Right forelimb (tissue), 1 donor: ENCODE measurements at regions not wholly inside any gene's neighbourhood (a gene's known extent, or its start where the extent isn't known, plus 50 kb on each side); places are given as distances from the start of the nearest gene placed in this dataset.
A peak's percentile ranks its signal among the peaks of the same experiment; 100 is the strongest.

Source experiments
- DNase-seq: peaks from one replicate; pipeline ENCODE4 v3.0.0-alpha.2; 2018

- DNase-seq: no peak
Measured at GRCh38 chr11:70712471-70712870, 314.1 kb downstream of the CTTN start.

GRCh38 chr11:70713086-70713835, 314.9 kb downstream of the CTTN start:
- DNase-seq: no peak

GRCh38 chr11:70713988-70714665, 315.8 kb downstream of the CTTN start:
- no peak for DNase-seq

GRCh38 chr11:70715166-70715951, 317.0 kb downstream of the CTTN start:
- no peak for DNase-seq

GRCh38 chr11:70716216-70716615, 317.9 kb downstream of the CTTN start:
- no peak for DNase-seq

GRCh38 chr11:70716986-70717775, 318.9 kb downstream of the CTTN start:
- DNase-seq: no peak

GRCh38 chr11:70717936-70718595, 319.7 kb downstream of the CTTN start:
- no peak for DNase-seq

GRCh38 chr11:70719516-70719915, 321.2 kb downstream of the CTTN start:
- no peak for DNase-seq

GRCh38 chr11:70720281-70720680, 322.0 kb downstream of the CTTN start:
- DNase-seq: no peak

GRCh38 chr11:70721006-70721405, 322.7 kb downstream of the CTTN start:
- no peak for DNase-seq

- no peak for DNase-seq
Measured at GRCh38 chr11:70725278-70725677, 326.9 kb downstream of the CTTN start.

- no peak for DNase-seq
Measured at GRCh38 chr11:70725739-70726138, 327.4 kb downstream of the CTTN start.

GRCh38 chr11:70727021-70727420, 328.7 kb downstream of the CTTN start:
- no peak for DNase-seq

- DNase-seq: no peak
Measured at GRCh38 chr11:70727899-70728620, 329.7 kb downstream of the CTTN start.

GRCh38 chr11:70729949-70730348, 331.6 kb downstream of the CTTN start:
- no peak for DNase-seq

- DNase-seq: peak; percentile 7
Measured at GRCh38 chr11:70730411-70730810, 332.1 kb downstream of the CTTN start.

GRCh38 chr11:70731271-70732022, 333.1 kb downstream of the CTTN start:
- peak; percentile 27 for DNase-seq

GRCh38 chr11:70732023-70732880, 333.9 kb downstream of the CTTN start:
- DNase-seq: peak; percentile 40

GRCh38 chr11:70732881-70733196, 334.5 kb downstream of the CTTN start:
- DNase-seq: no peak
